NT2/D1 (cell line): ENCODE measurements at regions not wholly inside any gene's neighbourhood (a gene's known extent, or its start where the extent isn't known, plus 50 kb on each side); places are given as distances from the start of the nearest gene placed in this dataset.

Source experiments
- YY1 ChIP-seq: IDR thresholded peaks from 2 replicates; pipeline ENCODE4 v1.6.1; 2011; ENCODE audit not compliant: insufficient read length, insufficient read depth
- ZNF274 ChIP-seq: IDR thresholded peaks from 2 replicates; pipeline ENCODE4 v1.6.1; 2011; ENCODE audit warnings: mild to moderate bottlenecking, low read depth, low read length

- TF ChIP-seq YY1 (no peak), ZNF274 (no peak)
Measured at GRCh38 chr20:57777911-57778310, 68.1 kb upstream of the PMEPA1 start.
